ENCODE measurements at regions not wholly inside any gene's neighbourhood (a gene's known extent, or its start where the extent isn't known, plus 50 kb on each side); places are given as distances from the start of the nearest gene placed in this dataset.

DNA sequence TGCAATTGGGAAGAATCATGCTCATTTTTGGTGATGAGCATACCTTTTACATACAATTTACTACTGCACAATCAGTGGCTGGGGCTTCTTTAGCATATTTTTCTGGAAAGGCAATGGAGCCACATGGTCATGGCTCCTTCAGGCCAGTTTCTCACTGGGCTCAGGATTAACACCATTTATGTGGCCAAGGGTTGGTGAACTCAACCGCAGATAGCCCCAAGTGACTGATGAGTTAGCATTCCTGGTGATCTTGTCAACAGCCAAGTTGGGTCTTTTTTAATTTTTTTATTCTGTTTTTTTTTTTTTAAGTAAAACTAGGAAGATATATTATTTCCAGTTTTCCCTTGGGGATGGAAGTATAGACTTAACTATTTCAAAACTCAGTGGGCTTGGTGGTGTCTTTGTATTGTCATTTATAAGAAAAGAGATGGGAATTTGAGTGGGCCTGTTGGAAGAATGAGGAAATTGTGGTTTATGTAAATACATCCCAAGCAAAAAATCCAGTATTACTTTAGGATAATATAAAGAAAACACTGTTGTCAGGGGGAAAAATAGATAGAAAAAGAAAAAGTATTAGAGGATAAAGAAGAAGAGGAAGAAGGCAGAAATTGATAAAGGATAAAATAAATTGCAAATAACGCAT is 397.4 kb downstream of the MAFB start:
- TF ChIP-seq POLR2A (IDR thresholded peaks at IDR 0.05; ENCODE audit: low read length) (no peak), GATA1 (IDR thresholded peaks at IDR 0.05; ENCODE audit: low read depth, low read length) (no peak)
